HFFc6 (cell line): ENCODE measurements at regions not wholly inside any gene's neighbourhood (a gene's known extent, or its start where the extent isn't known, plus 50 kb on each side); places are given as distances from the start of the nearest gene placed in this dataset.

Experiments
- DNase-seq: peaks from one replicate; pipeline ENCODE4 v3.0.0-alpha.2; 2018
- H3K27ac Mint-ChIP-seq: 2 replicates; pipeline ENCODE4 v1.8.0; 2020; ENCODE audit warnings: mild to moderate bottlenecking, mixed read lengths
- H3K27me3 Mint-ChIP-seq: 2 replicates; pipeline ENCODE4 v1.8.0; 2021; ENCODE audit warnings: mild to moderate bottlenecking, moderate library complexity, mixed read lengths; ENCODE audit not compliant: insufficient read depth
- H3K36me3 Mint-ChIP-seq: 2 replicates; pipeline ENCODE4 v1.8.0; 2021; ENCODE audit warnings: low read depth, mixed read lengths
- H3K4me1 Mint-ChIP-seq: 2 replicates; pipeline ENCODE4 v1.8.0; 2020; ENCODE audit warnings: low read depth, mixed read lengths
- H3K4me3 Mint-ChIP-seq: 2 replicates; pipeline ENCODE4 v1.8.0; 2020; ENCODE audit warnings: mild to moderate bottlenecking, moderate library complexity, mixed read lengths
- H3K9me3 Mint-ChIP-seq: 2 replicates; pipeline ENCODE4 v1.8.0; 2020; ENCODE audit warnings: mild to moderate bottlenecking, mixed read lengths
- TF ChIP-seq, protein P1 (sequence below): fragments of 200-600 bp; sonication (generic); IDR thresholded peaks from 2 replicates; pipeline ENCODE4 v1.5.0; 2021; ENCODE audit warnings: antibody characterized with exemption, mild to moderate bottlenecking

- Mint-ChIP-seq H3K27me3 (no peaks in the 10 kb centered on the region; the same call in none of the 2 replicates), H3K4me3 (no peak overlapping the region), H3K36me3 (no peaks in the 10 kb centered on the region), H3K27ac (no peak overlapping the region), H3K9me3 (no peaks in the 10 kb centered on the region), H3K4me1 (peaks cover 15% of the 10 kb centered on the region)
- DNase-seq, result no peak
- TF ChIP-seq, protein P1, sequence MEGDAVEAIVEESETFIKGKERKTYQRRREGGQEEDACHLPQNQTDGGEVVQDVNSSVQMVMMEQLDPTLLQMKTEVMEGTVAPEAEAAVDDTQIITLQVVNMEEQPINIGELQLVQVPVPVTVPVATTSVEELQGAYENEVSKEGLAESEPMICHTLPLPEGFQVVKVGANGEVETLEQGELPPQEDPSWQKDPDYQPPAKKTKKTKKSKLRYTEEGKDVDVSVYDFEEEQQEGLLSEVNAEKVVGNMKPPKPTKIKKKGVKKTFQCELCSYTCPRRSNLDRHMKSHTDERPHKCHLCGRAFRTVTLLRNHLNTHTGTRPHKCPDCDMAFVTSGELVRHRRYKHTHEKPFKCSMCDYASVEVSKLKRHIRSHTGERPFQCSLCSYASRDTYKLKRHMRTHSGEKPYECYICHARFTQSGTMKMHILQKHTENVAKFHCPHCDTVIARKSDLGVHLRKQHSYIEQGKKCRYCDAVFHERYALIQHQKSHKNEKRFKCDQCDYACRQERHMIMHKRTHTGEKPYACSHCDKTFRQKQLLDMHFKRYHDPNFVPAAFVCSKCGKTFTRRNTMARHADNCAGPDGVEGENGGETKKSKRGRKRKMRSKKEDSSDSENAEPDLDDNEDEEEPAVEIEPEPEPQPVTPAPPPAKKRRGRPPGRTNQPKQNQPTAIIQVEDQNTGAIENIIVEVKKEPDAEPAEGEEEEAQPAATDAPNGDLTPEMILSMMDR, result no peak
Measured at GRCh38 chr10:61605221-61605620, 57.5 kb upstream of the CABCOCO1 start.

GRCh38 chr10:61600399-61600798, 62.3 kb upstream of the CABCOCO1 start:
- Mint-ChIP-seq H3K27me3 (no peaks in the 10 kb centered on the region; the same call in 1 of the 2 replicates), H3K36me3 (no peaks in the 10 kb centered on the region), H3K9me3 (no peaks in the 10 kb centered on the region), H3K4me3 (no peak overlapping the region), H3K27ac (no peak overlapping the region), H3K4me1 (no peaks in the 10 kb centered on the region)
- DNase-seq, result no peak
- TF ChIP-seq, protein P1, result no peak

DNA sequence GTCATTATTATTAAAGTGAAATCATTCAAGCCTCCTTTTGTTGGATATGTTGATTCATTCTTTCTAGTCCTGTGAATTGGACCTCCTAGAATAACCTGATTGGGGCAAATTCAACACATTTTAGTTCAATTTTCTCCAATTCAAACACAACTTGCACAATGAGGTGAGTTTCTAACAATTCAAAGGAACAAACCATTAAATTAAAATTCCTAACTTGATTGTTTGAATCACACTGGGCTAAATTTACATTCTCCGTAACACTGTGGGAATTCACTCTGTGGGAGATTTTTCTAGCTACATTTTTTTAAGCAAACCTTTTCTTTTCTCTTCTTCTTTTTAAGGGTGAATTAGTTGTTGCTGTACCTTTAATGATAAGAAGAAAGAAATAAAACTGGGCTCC, 68.3 kb upstream of the CABCOCO1 start:
- Mint-ChIP-seq H3K4me1 (peaks cover 7% of the 10 kb centered on the region), H3K4me3 (no peak overlapping the region), H3K9me3 (no peaks in the 10 kb centered on the region), H3K27me3 (peaks cover 2% of the 10 kb centered on the region; the same call in 1 of the 2 replicates), H3K27ac (no peak overlapping the region), H3K36me3 (no peaks in the 10 kb centered on the region)
- no peak for DNase-seq
- TF ChIP-seq, protein P1, result no peak

GRCh38 chr10:61592581-61592980, 70.1 kb upstream of the CABCOCO1 start:
- Mint-ChIP-seq H3K4me1 (peaks cover 15% of the 10 kb centered on the region), H3K27ac (no peak overlapping the region), H3K27me3 (peaks cover 2% of the 10 kb centered on the region; the same call in 1 of the 2 replicates), H3K9me3 (no peaks in the 10 kb centered on the region), H3K4me3 (no peak overlapping the region), H3K36me3 (no peaks in the 10 kb centered on the region)
- peak; percentile 10 for DNase-seq
- TF ChIP-seq, protein P1, result peak; percentile 62

- H3K27ac Mint-ChIP-seq, result no peak overlapping the region
Measured at GRCh38 chr10:61589547-61590243, 73.0 kb upstream of the CABCOCO1 start.

More at GRCh38 chr10:61589547-61590243, 73.0 kb upstream of the CABCOCO1 start:
- no peak for DNase-seq
- Mint-ChIP-seq H3K4me3 (no peak overlapping the region), H3K36me3 (no peaks in the 10 kb centered on the region), H3K4me1 (peaks cover 15% of the 10 kb centered on the region), H3K27me3 (peaks cover 5% of the 10 kb centered on the region), H3K9me3 (no peaks in the 10 kb centered on the region)
- TF ChIP-seq, protein P1, result no peak
